HepG2 (cell line): ENCODE measurements at regions not wholly inside any gene's neighbourhood (a gene's known extent, or its start where the extent isn't known, plus 50 kb on each side); places are given as distances from the start of the nearest gene placed in this dataset.

ENCODE experiments used
- ATAC-seq: fragments of 200-7000 bp; cut with Tn5 transposase; 3 replicates; pipeline ENCODE4 v1.9.1; 2020; ENCODE audit warnings: mild to moderate bottlenecking, moderate library complexity
- BruUV-seq: library from RNA; stranded (reverse); fragments of 400-500 nt; replicated peaks from 2 replicates; lab custom pipeline; 2021; lab: Mats Ljungman, UMichigan
- CTCF ChIA-PET: fragments of 300-600 bp; formaldehyde crosslinking; extraction: SDS; loops from one replicate; lab custom pipeline; 2021; ENCODE audit warnings: low total read pairs, inconsistent platforms, low intra/inter-chr PET ratio; lab: Yijun Ruan, JAX
- POLR2A ChIA-PET: fragments of 350-600 bp; sonication (Branson Sonifier 250); formaldehyde crosslinking; loops from one replicate; lab custom pipeline; 2020; ENCODE audit warnings: antibody characterized with exemption, inconsistent platforms; lab: Yijun Ruan, JAX
- DNase-seq: peaks from one replicate; pipeline ENCODE4 v3.0.0-alpha.2; 2015; ENCODE audit warnings: low spot score
- FAIRE-seq: peaks from 3 replicates; lab custom pipeline; 2011; peaks lifted over from hg19 to GRCh38; lab: Jason Lieb, UNC
- H2AFZ ChIP-seq: one replicate; pipeline ENCODE4 v1.6.1; 2011; ENCODE audit warnings: low read length, inconsistent platforms
- H3K27ac ChIP-seq: fragments of 300-600 bp; 3 replicates; pipeline ENCODE4 v1.8.0; 2011; ENCODE audit warnings: mixed run types, mild to moderate bottlenecking, mixed read lengths, low read length, inconsistent platforms; ENCODE audit not compliant: insufficient read depth; ENCODE audit errors: extremely low read length
- H3K27me3 ChIP-seq, 2 experiments: fragments of 200-600 bp in 1 of 2; 2 replicates in 1 of 2; 3 replicates in 1 of 2; pipeline versions ENCODE4 v1.6.0 to v1.8.0; 2011; ENCODE audit warnings: low read length in 2 of 2, mild to moderate bottlenecking in 2 of 2, moderate library complexity in 2 of 2, inconsistent platforms in 1 of 2; ENCODE audit not compliant: insufficient read depth in 2 of 2, control insufficient read depth in 1 of 2
- H3K36me3 ChIP-seq, 2 experiments: fragments of 200-600 bp in 1 of 2; replicated peaks in 1 of 2; 2 replicates in 1 of 2; 3 replicates in 1 of 2; pipeline versions ENCODE4 v1.5.1 to v1.8.0; 2011; ENCODE audit warnings: low read length in 2 of 2, inconsistent platforms in 1 of 2; ENCODE audit not compliant: insufficient read depth in 2 of 2, control insufficient read depth in 1 of 2
- H3K4me1 ChIP-seq: 2 replicates; pipeline ENCODE4 v1.5.1; 2012; ENCODE audit warnings: low read length, inconsistent platforms; ENCODE audit not compliant: insufficient read depth
- H3K4me2 ChIP-seq: 2 replicates; pipeline ENCODE4 v1.6.0; 2011; ENCODE audit warnings: low read depth, low read length, inconsistent platforms
- H3K4me3 ChIP-seq, 3 experiments: fragments of 200-600 bp in 1 of 3; sonication (generic), shearing (Covaris generic) in 1 of 3; replicated peaks in 1 of 3; 2 replicates each; pipeline ENCODE4 v1.5.1; 2011 to 2016; ENCODE audit warnings: low read length in 3 of 3, inconsistent platforms in 2 of 3, low read depth in 2 of 3, mild to moderate bottlenecking in 2 of 3, control low read depth in 1 of 3, mixed read lengths in 1 of 3; ENCODE audit not compliant: insufficient read depth in 1 of 3
- H3K79me2 ChIP-seq: one replicate; pipeline ENCODE4 v1.6.1; 2011; ENCODE audit warnings: low read length, inconsistent platforms; ENCODE audit not compliant: insufficient read depth
- H3K9ac ChIP-seq: 2 replicates; pipeline ENCODE4 v1.6.0; 2011; ENCODE audit warnings: mild to moderate bottlenecking, low read depth, low read length, inconsistent platforms; ENCODE audit not compliant: insufficient read depth
- H3K9me3 ChIP-seq: 2 replicates; pipeline ENCODE4 v1.5.1; 2012; ENCODE audit warnings: mild to moderate bottlenecking, low read length
- H4K20me1 ChIP-seq: 2 replicates; pipeline ENCODE4 v1.6.0; 2011; ENCODE audit warnings: inconsistent platforms, mild to moderate bottlenecking, low read length, moderate library complexity; ENCODE audit not compliant: insufficient read depth
- KDM4B ChIP-seq: sonication (generic); formaldehyde crosslinking; IDR thresholded peaks from 2 replicates; pipeline ENCODE4 v1.4.0; 2020; ENCODE audit warnings: missing genetic modification reagents
- KLF13 ChIP-seq: sonication (generic); formaldehyde crosslinking; IDR thresholded peaks from 2 replicates; pipeline ENCODE4 v1.4.0; 2020; ENCODE audit warnings: mild to moderate bottlenecking, missing genetic modification reagents
- MAFF ChIP-seq: IDR thresholded peaks from 2 replicates; pipeline ENCODE4 v1.6.1; 2011; ENCODE audit warnings: low read depth, low read length, improper control_type of control experiment
- NFYC ChIP-seq: IDR thresholded peaks from 2 replicates; pipeline ENCODE4 v1.6.1; 2016; ENCODE audit warnings: missing genetic modification reagents, missing compliant biosample characterization
- PTBP1 ChIP-seq: fragments of 200-400 bp; formaldehyde crosslinking; IDR thresholded peaks from 2 replicates; pipeline ENCODE4 v1.6.1; 2018; ENCODE audit warnings: low read length, low read depth; ENCODE audit not compliant: poor library complexity, severe bottlenecking
- SNAI1 ChIP-seq: sonication (generic); formaldehyde crosslinking; IDR thresholded peaks from 2 replicates; pipeline ENCODE4 v1.5.0; 2020; ENCODE audit warnings: mild to moderate bottlenecking, missing genetic modification reagents, borderline replicate concordance
- ZNF124 ChIP-seq: sonication (generic); formaldehyde crosslinking; IDR thresholded peaks from 2 replicates; pipeline ENCODE4 v1.4.0; 2020; ENCODE audit warnings: missing genetic modification reagents
- ZNF234 ChIP-seq: sonication (generic); formaldehyde crosslinking; conservative IDR thresholded peaks from 2 replicates; pipeline ENCODE4 v1.5.1; 2020; ENCODE audit warnings: mild to moderate bottlenecking, missing genetic modification reagents
- WGBS: methylation state at CpG from one replicate; pipeline ENCODE4 v1.1.6; 2017; ENCODE audit warnings: low lambda C conversion rate; 5-methylcytosine and 5-hydroxymethylcytosine counted together
- in situ Hi-C: cut with HindIII; loops from 2 replicates; pipeline ENCODE4 v1.10.0; 2017; ENCODE audit warnings: low pct_unique_long_range_greater_than_20kb; ENCODE audit not compliant: extremely low pct_ligation_motif_present
- intact Hi-C: fragments of 100-400 bp; cut with micrococcal nuclease; formaldehyde crosslinking; loops from one replicate; pipeline ENCODE4 v1.10.0; 2022; ENCODE audit not compliant: unreplicated experiment
- TF ChIP-seq, protein P1 (sequence below): sonication (generic); formaldehyde crosslinking; IDR thresholded peaks from 2 replicates; pipeline ENCODE4 v1.4.0; 2020; ENCODE audit warnings: missing genetic modification reagents
- TF ChIP-seq, protein P2 (sequence below): sonication (generic); formaldehyde crosslinking; conservative IDR thresholded peaks from 2 replicates; pipeline ENCODE4 v1.8.0; 2022; ENCODE audit warnings: missing genetic modification reagents
- TF ChIP-seq, protein P3 (sequence below): sonication (generic); formaldehyde crosslinking; IDR thresholded peaks from 2 replicates; pipeline ENCODE4 v1.5.1; 2020; ENCODE audit warnings: missing genetic modification reagents, mild to moderate bottlenecking, borderline replicate concordance

DNA sequence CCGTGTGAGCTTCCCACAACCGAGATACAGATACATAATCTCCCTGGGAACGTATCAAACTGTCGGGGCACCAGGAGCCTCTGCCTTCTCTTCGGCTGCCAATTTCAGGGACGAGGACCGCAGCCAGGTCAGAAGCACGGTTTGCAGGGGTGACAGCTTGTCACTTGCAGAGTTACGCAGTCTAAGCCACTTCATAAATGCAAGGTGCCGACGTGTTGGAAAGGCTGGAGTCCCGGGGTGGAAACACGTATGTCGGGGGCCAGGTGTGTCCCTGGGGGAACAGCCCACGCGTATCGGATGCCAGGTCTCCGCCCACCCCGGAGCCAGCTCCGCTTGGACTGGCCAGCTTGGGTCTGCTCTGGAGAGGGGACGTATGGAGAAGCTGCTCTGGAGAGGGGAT, 76.3 kb upstream of the SHOX start:
- 18% methylated on average over 14 of the region's 21 CpGs for WGBS
- no peak overlapping the region for H2AFZ ChIP-seq
- no peak overlapping the region for H3K4me3 ChIP-seq
- no peaks in the 10 kb centered on the region for H3K27me3 ChIP-seq
- H3K9ac ChIP-seq = no peak overlapping the region
- H3K79me2 ChIP-seq = no peaks in the 10 kb centered on the region
- no peaks in the 10 kb centered on the region for H3K36me3 ChIP-seq
- in situ Hi-C loops (no loop called here), intact Hi-C loops (no loop called here)
- no peak for FAIRE-seq
- H4K20me1 ChIP-seq = no peaks in the 10 kb centered on the region
- TF ChIP-seq ZNF234 (CRISPR knock-in tag) (no peak), MAFF (no peak), NFYC (CRISPR knock-in tag) (no peak), SNAI1 (no peak)
- TF ChIP-seq, protein P1, sequence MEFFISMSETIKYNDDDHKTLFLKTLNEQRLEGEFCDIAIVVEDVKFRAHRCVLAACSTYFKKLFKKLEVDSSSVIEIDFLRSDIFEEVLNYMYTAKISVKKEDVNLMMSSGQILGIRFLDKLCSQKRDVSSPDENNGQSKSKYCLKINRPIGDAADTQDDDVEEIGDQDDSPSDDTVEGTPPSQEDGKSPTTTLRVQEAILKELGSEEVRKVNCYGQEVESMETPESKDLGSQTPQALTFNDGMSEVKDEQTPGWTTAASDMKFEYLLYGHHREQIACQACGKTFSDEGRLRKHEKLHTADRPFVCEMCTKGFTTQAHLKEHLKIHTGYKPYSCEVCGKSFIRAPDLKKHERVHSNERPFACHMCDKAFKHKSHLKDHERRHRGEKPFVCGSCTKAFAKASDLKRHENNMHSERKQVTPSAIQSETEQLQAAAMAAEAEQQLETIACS (CRISPR knock-in tag) = no peak
- no peak for DNase-seq
- no peak overlapping the region for H3K4me2 ChIP-seq
- H3K9me3 ChIP-seq = peaks cover 15% of the 10 kb centered on the region; the same call in 1 of the 2 replicates
- BruUV-seq = no TSS peak
- no peaks in the 10 kb centered on the region for H3K4me1 ChIP-seq
- ChIA-PET CTCF (no interaction called here), POLR2A (no interaction called here)
- ATAC-seq = no peak
- no peak overlapping the region for H3K27ac ChIP-seq

DNA sequence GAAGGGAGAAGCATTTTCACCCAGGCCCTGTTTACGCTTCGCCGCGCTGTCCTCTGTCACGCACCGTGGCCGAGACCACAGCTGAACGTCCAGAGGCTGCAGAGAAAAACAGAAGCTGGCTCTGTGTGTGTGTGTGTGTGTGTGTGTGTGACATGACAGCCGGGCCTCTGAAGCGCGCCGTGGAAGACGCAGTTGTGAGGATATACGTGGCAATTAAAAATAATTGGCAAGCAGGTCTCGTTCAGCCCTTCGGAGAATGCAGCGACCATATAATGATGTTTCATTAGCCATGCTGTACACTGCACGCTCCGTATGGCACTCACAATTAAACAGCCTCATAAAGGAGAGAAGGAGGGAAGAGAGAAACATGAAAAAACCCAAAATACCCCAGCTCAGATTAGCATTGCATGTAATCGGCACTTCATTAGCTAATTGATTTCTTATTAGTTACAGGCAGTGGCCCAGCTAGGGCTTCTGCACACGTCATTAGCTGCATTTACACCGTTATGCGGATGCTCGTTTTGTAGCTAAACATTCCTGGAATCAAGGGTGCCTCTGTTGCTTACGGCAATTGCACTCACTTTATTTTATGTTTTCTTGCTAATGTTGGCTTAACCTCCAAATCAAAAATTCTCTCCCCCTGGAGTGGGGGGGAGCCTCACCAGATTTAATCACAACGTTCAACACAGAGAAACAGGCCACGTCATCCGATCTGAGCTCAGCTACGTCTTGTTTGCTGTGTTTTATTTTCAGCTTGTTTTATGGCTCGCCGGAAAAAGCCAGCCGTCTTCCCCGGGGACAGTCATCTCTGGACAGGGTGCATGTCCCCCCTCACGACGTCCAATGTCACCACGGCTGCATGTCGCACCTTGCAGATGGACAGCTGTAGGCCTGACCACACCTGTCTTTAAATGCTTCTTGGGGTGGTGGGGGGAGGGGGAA, 74.6 kb upstream of the SHOX start:
- DNase-seq = no peak
- intact Hi-C loops = no loop called here
- no peak for ATAC-seq

More for the DNA sequence above, 74.6 kb upstream of the SHOX start:
- no TSS peak for BruUV-seq
- Histone ChIP-seq H3K27me3 (no peaks in the 10 kb centered on the region), H3K4me1 (no peaks in the 10 kb centered on the region), H3K79me2 (no peaks in the 10 kb centered on the region), H3K4me3 (no peak overlapping the region), H4K20me1 (no peaks in the 10 kb centered on the region), H3K4me2 (no peak overlapping the region), H3K9me3 (no peaks in the 10 kb centered on the region), H3K36me3 (no peaks in the 10 kb centered on the region), H3K9ac (no peak overlapping the region), H2AFZ (no peak overlapping the region), H3K27ac (no peak overlapping the region)
- POLR2A ChIA-PET = no interaction called here
- 44% methylated on average over 37 of the region's 37 CpGs for WGBS
- TF ChIP-seq, protein P2, sequence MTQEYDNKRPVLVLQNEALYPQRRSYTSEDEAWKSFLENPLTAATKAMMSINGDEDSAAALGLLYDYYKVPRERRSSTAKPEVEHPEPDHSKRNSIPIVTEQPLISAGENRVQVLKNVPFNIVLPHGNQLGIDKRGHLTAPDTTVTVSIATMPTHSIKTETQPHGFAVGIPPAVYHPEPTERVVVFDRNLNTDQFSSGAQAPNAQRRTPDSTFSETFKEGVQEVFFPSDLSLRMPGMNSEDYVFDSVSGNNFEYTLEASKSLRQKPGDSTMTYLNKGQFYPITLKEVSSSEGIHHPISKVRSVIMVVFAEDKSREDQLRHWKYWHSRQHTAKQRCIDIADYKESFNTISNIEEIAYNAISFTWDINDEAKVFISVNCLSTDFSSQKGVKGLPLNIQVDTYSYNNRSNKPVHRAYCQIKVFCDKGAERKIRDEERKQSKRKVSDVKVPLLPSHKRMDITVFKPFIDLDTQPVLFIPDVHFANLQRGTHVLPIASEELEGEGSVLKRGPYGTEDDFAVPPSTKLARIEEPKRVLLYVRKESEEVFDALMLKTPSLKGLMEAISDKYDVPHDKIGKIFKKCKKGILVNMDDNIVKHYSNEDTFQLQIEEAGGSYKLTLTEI (CRISPR knock-in tag) = no peak
- TF ChIP-seq KLF13 (no peak), KDM4B (CRISPR knock-in tag) (no peak), ZNF124 (CRISPR knock-in tag) (no peak), PTBP1 (no peak)
- TF ChIP-seq, protein P3, sequence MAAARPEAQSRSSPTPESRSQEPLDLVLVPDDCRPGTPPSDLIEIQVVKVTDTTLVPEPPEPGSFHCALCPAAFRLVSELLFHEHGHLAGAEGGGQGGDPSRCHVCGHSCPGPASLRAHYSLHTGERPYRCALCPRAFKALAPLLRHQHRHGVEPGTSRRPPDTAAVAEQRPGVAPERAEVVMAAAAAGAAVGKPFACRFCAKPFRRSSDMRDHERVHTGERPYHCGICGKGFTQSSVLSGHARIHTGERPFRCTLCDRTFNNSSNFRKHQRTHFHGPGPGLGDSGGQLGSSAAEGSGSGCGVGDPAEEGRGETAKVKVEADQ = no peak
- CTCF ChIA-PET = no interaction called here
- FAIRE-seq = no peak
- in situ Hi-C loops = no loop called here
